Neuronal stem cell (in vitro differentiated cells): ENCODE measurements at regions not wholly inside any gene's neighbourhood (a gene's known extent, or its start where the extent isn't known, plus 50 kb on each side); places are given as distances from the start of the nearest gene placed in this dataset.

ENCODE experiments used
- DNase-seq: peaks from one replicate; pipeline ENCODE4 v3.0.0-alpha.2; 2013; ENCODE audit warnings: low spot score
- H2AFZ ChIP-seq: one replicate; pipeline ENCODE4 v1.6.1; 2013; ENCODE audit warnings: mild to moderate bottlenecking, low read length, inconsistent platforms
- H2AK5ac ChIP-seq: 2 replicates; pipeline ENCODE4 v1.6.1; 2013; ENCODE audit warnings: low read depth, mild to moderate bottlenecking, inconsistent platforms, low read length, moderate library complexity, mixed read lengths
- H2BK120ac ChIP-seq: 2 replicates; pipeline ENCODE4 v1.6.1; 2013; ENCODE audit warnings: low read depth, mild to moderate bottlenecking, inconsistent platforms, low read length, moderate library complexity, mixed read lengths
- H2BK12ac ChIP-seq: one replicate; pipeline ENCODE4 v1.6.1; 2013; ENCODE audit warnings: low read length, inconsistent platforms
- H2BK15ac ChIP-seq: 2 replicates; pipeline ENCODE4 v1.6.1; 2013; ENCODE audit warnings: mild to moderate bottlenecking, low read length, inconsistent platforms, mixed read lengths
- H2BK5ac ChIP-seq: one replicate; pipeline ENCODE4 v1.6.1; 2013; ENCODE audit warnings: inconsistent platforms, mild to moderate bottlenecking, low read length, moderate library complexity
- H3K14ac ChIP-seq: one replicate; pipeline ENCODE4 v1.6.1; 2013; ENCODE audit warnings: low read length, inconsistent platforms
- H3K18ac ChIP-seq: 2 replicates; pipeline ENCODE4 v1.6.1; 2013; ENCODE audit warnings: low read length, inconsistent platforms
- H3K23ac ChIP-seq: 2 replicates; pipeline ENCODE4 v1.6.1; 2013; ENCODE audit warnings: low read depth, mild to moderate bottlenecking, mixed read lengths, low read length, inconsistent platforms; ENCODE audit not compliant: poor library complexity
- H3K27ac ChIP-seq: replicated peaks from 3 replicates; pipeline ENCODE4 v1.5.1; 2013; ENCODE audit warnings: low read length, inconsistent platforms
- H3K27me3 ChIP-seq, 3 experiments: 2 replicates each; pipeline ENCODE4 v1.6.1; 2013; ENCODE audit warnings: low read length in 3 of 3, mild to moderate bottlenecking in 2 of 3, inconsistent platforms in 1 of 3, low read depth in 1 of 3, mixed read lengths in 1 of 3, moderate library complexity in 1 of 3; ENCODE audit not compliant: control insufficient read depth in 3 of 3, insufficient read depth in 3 of 3
- H3K36me3 ChIP-seq, 2 donors: replicated peaks in 1 of 2; 2 replicates each; pipeline ENCODE4 v1.6.1; 2013; ENCODE audit warnings: low read length in 2 of 2; ENCODE audit not compliant: control insufficient read depth in 2 of 2, insufficient read depth in 2 of 2
- H3K4ac ChIP-seq: 2 replicates; pipeline ENCODE4 v1.6.1; 2013; ENCODE audit warnings: inconsistent platforms, mild to moderate bottlenecking, low read length, moderate library complexity
- H3K4me1 ChIP-seq, 2 donors: 1 replicate in 1 of 2; 2 replicates in 1 of 2; pipeline ENCODE4 v1.6.1; 2013; ENCODE audit warnings: low read length in 2 of 2, low read depth in 1 of 2; ENCODE audit not compliant: control insufficient read depth in 2 of 2, insufficient read depth in 1 of 2
- H3K4me2 ChIP-seq: one replicate; pipeline ENCODE4 v1.6.1; 2013; ENCODE audit warnings: mild to moderate bottlenecking, low read length, inconsistent platforms; ENCODE audit not compliant: insufficient read depth, poor library complexity, severe bottlenecking
- H3K4me3 ChIP-seq, 2 donors: 2 replicates each; pipeline ENCODE4 v1.5.1; 2013; ENCODE audit warnings: low read length in 2 of 2, mild to moderate bottlenecking in 2 of 2, inconsistent platforms in 1 of 2, moderate library complexity in 1 of 2
- H3K79me1 ChIP-seq: one replicate; pipeline ENCODE4 v1.6.1; 2013; ENCODE audit warnings: low read depth, mild to moderate bottlenecking, inconsistent platforms, low read length, moderate library complexity
- H3K9ac ChIP-seq: one replicate; pipeline ENCODE4 v1.6.1; 2013; ENCODE audit warnings: mild to moderate bottlenecking, low read depth, low read length, inconsistent platforms; ENCODE audit not compliant: poor library complexity
- H3K9me3 ChIP-seq, 2 donors: replicated peaks in 1 of 2; 2 replicates each; pipeline versions ENCODE3 to v1.6.1; 2013; ENCODE audit warnings: low read length in 2 of 2, mild to moderate bottlenecking in 2 of 2, inconsistent platforms in 1 of 2, low read depth in 1 of 2, mixed read lengths in 1 of 2, moderate library complexity in 1 of 2; ENCODE audit not compliant: control insufficient read depth in 2 of 2, insufficient read depth in 1 of 2
- H4K8ac ChIP-seq: one replicate; pipeline ENCODE4 v1.6.1; 2013; ENCODE audit warnings: low read depth, mild to moderate bottlenecking, inconsistent platforms, low read length, moderate library complexity
- H4K91ac ChIP-seq: one replicate; pipeline ENCODE4 v1.6.1; 2013; ENCODE audit warnings: low read length, low read depth, mild to moderate bottlenecking, inconsistent platforms; ENCODE audit not compliant: poor library complexity
- WGBS, 2 donors: extraction: QIAGEN DNeasy Blood & Tissue Kit; methylation state at CpG; one replicate each; pipeline ENCODE4 v1.1.7; 2013; ENCODE audit warnings: missing lambda C conversion rate in 2 of 2, mixed read lengths in 1 of 2; ENCODE audit not compliant: insufficient read length in 2 of 2, insufficient replicate concordance in 1 of 2; ENCODE audit errors: extremely low coverage in 2 of 2; 5-methylcytosine and 5-hydroxymethylcytosine counted together

GRCh38 chr1:147811273-147811672 is 50.9 kb upstream of the GJA5 start:
- Histone ChIP-seq H3K23ac (no peak overlapping the region), H3K4me3 (no peak overlapping the region), H4K8ac (no peak overlapping the region), H2AK5ac (no peak overlapping the region), H3K4me1 (no peaks in the 10 kb centered on the region), H2BK15ac (no peak overlapping the region), H3K4me2 (no peak overlapping the region), H2AFZ (no peak overlapping the region), H3K27ac (no peak overlapping the region), H3K4ac (no peak overlapping the region), H4K91ac (no peak overlapping the region), H3K79me1 (no peaks in the 10 kb centered on the region), H3K9ac (no peak overlapping the region), H3K27me3 (peaks cover 0 to 5% (median 2%) of the 10 kb centered on the region in 3 experiments), H2BK120ac (no peak overlapping the region), H2BK12ac (no peak overlapping the region), H3K14ac (no peak overlapping the region), H2BK5ac (no peak overlapping the region), H3K36me3 (no peaks in the 10 kb centered on the region), H3K9me3 (no peaks in the 10 kb centered on the region), H3K18ac (no peak overlapping the region)
- no CpG with 5 or more reads among the region's 5 CpGs for WGBS, 2 donors
- DNase-seq: no peak

GRCh38 chr1:147811751-147812150 is 51.3 kb upstream of the GJA5 start:
- Histone ChIP-seq H3K18ac (no peak overlapping the region), H3K23ac (no peak overlapping the region), H2BK120ac (no peak overlapping the region), H3K27ac (no peak overlapping the region), H2BK15ac (no peak overlapping the region), H4K8ac (no peak overlapping the region), H3K4me3 (no peak overlapping the region), H3K4ac (no peak overlapping the region), H2BK12ac (no peak overlapping the region), H3K9ac (no peak overlapping the region), H3K27me3 (peaks cover 0 to 5% (median 2%) of the 10 kb centered on the region in 3 experiments), H3K9me3 (no peaks in the 10 kb centered on the region), H3K4me1 (no peaks in the 10 kb centered on the region), H3K14ac (no peak overlapping the region), H2AFZ (no peak overlapping the region), H2BK5ac (no peak overlapping the region), H3K36me3 (no peaks in the 10 kb centered on the region), H3K79me1 (no peaks in the 10 kb centered on the region), H4K91ac (no peak overlapping the region), H3K4me2 (no peak overlapping the region), H2AK5ac (no peak overlapping the region)
- DNase-seq: no peak
- no CpG with 5 or more reads among the region's 3 CpGs for WGBS, 2 donors

GRCh38 chr1:147812799-147813198 is 52.4 kb upstream of the GJA5 start:
- H3K9me3 ChIP-seq: no peaks in the 10 kb centered on the region
- H3K4me1 ChIP-seq: no peaks in the 10 kb centered on the region
- no peak for DNase-seq
- H2BK15ac ChIP-seq: no peak overlapping the region
- H3K4me2 ChIP-seq: no peak overlapping the region
- H3K4ac ChIP-seq: no peak overlapping the region
- no peak overlapping the region for H2AK5ac ChIP-seq
- H2BK120ac ChIP-seq: no peak overlapping the region
- H3K9ac ChIP-seq: no peak overlapping the region
- H3K79me1 ChIP-seq: no peaks in the 10 kb centered on the region
- H3K23ac ChIP-seq: no peak overlapping the region
- no peak overlapping the region for H2BK12ac ChIP-seq
- H3K27me3 ChIP-seq: peaks cover 0 to 5% (median 2%) of the 10 kb centered on the region in 3 experiments
- no peak overlapping the region for H4K8ac ChIP-seq
- H2AFZ ChIP-seq: no peak overlapping the region
- H3K36me3 ChIP-seq: no peaks in the 10 kb centered on the region
- no peak overlapping the region for H3K27ac ChIP-seq
- no peak overlapping the region for H2BK5ac ChIP-seq
- H3K18ac ChIP-seq: no peak overlapping the region
- H3K4me3 ChIP-seq: no peak overlapping the region
- WGBS, 2 donors: no CpG with 5 or more reads among the region's 2 CpGs
- no peak overlapping the region for H3K14ac ChIP-seq
- H4K91ac ChIP-seq: no peak overlapping the region

- peaks cover 0 to 5% (median 0%) of the 10 kb centered on the region in 3 experiments for H3K27me3 ChIP-seq
- H3K23ac ChIP-seq: no peak overlapping the region
- H3K4ac ChIP-seq: no peak overlapping the region
- no peak overlapping the region for H4K8ac ChIP-seq
- no peak overlapping the region for H2BK5ac ChIP-seq
- H3K18ac ChIP-seq: no peak overlapping the region
- H2AFZ ChIP-seq: no peak overlapping the region
- H3K4me3 ChIP-seq: no peak overlapping the region
- no peaks in the 10 kb centered on the region for H3K36me3 ChIP-seq
- no CpG with 5 or more reads among the region's 2 CpGs for WGBS, 2 donors
- H2BK15ac ChIP-seq: no peak overlapping the region
- H3K79me1 ChIP-seq: no peaks in the 10 kb centered on the region
- no peak overlapping the region for H2AK5ac ChIP-seq
- H3K4me2 ChIP-seq: no peak overlapping the region
- no peak overlapping the region for H3K9ac ChIP-seq
- no peak overlapping the region for H2BK120ac ChIP-seq
- no peak for DNase-seq
- no peaks in the 10 kb centered on the region for H3K9me3 ChIP-seq
- H4K91ac ChIP-seq: no peak overlapping the region
- no peak overlapping the region for H2BK12ac ChIP-seq
- no peaks in the 10 kb centered on the region for H3K4me1 ChIP-seq
- no peak overlapping the region for H3K14ac ChIP-seq
- H3K27ac ChIP-seq: no peak overlapping the region
These were observed 55.1 kb upstream of the GJA5 start for GRCh38 chr1:147815503-147815902.
